Pancreas (tissue), 10 donors: ENCODE measurements at regions not wholly inside any gene's neighbourhood (a gene's known extent, or its start where the extent isn't known, plus 50 kb on each side); places are given as distances from the start of the nearest gene placed in this dataset.

Experiments used
- ATAC-seq, 4 donors: fragments of 200-7000 bp; cut with Tn5 transposase; one replicate each; pipeline versions ENCODE4 v1.8.0 to v1.9.1; 2020; ENCODE audit warnings: mild to moderate bottlenecking in 4 of 4, moderate library complexity in 4 of 4
- DNase-seq, 6 donors: peaks; one replicate each; pipeline ENCODE4 v3.0.0-alpha.2; 2020
- FAIRE-seq: peaks from 2 replicates; lab custom pipeline; 2012; peaks lifted over from hg19 to GRCh38; lab: Jason Lieb, UNC
- H3K27ac ChIP-seq, 4 donors: fragments of 200-600 bp; sonication (generic); 1 replicate in 3 of 4; 2 replicates in 1 of 4; pipeline versions ENCODE4 v1.5.0 to v1.8.0; 2020
- H3K27me3 ChIP-seq, 4 donors: fragments of 200-600 bp; one replicate each; pipeline ENCODE4 v1.8.0; 2021
- H3K36me3 ChIP-seq, 3 donors: fragments of 200-600 bp; sonication (generic) in 1 of 3; one replicate each; pipeline versions ENCODE4 v1.5.0 to v1.8.0; 2020 to 2021
- H3K4me1 ChIP-seq, 3 donors: fragments of 200-600 bp; one replicate each; pipeline ENCODE4 v1.8.0; 2021
- H3K4me3 ChIP-seq, 4 donors: fragments of 200-600 bp; sonication (generic) in 2 of 4; one replicate each; pipeline versions ENCODE4 v1.5.0 to v1.8.0; 2020 to 2021
- H3K9me3 ChIP-seq, 4 donors: fragments of 200-600 bp; one replicate each; pipeline ENCODE4 v1.8.0; 2021
- CTCF ChIP-seq, 4 donors: fragments of 200-600 bp; sonication (generic) in 3 of 4; IDR thresholded peaks; one replicate each; pipeline versions ENCODE4 v1.5.0 to v1.8.0; 2021; ENCODE audit warnings: antibody characterized with exemption in 4 of 4
- WGBS, 2 donors: extraction: QIAGEN DNeasy Blood & Tissue Kit; methylation state at CpG; one replicate each; pipeline ENCODE4 v1.1.7; 2013; 5-methylcytosine and 5-hydroxymethylcytosine counted together
- intact Hi-C, 3 donors: fragments of 100-400 bp; cut with DNase I; formaldehyde crosslinking; loops; one replicate each; pipeline versions ENCODE4 v1.11.1 to v1.14.2; 2022
- donor health status: healthy with polysubstance abuse.
- donor health status: DM: no; HTN: no; CAD: no; lungs with moderate emphysema.
- donor health status: DM: no; HTN: no; CAD: no.
- donor health status: control.
- donor health status: control.
- donor health status: Bipolar disorder and iron deficiency.
- donor health status: DM: yes; HTN: yes; CAD: no.
- donor health status: DM: no; HTN: no; CAD: no.
- donor health status: DM: no; HTN: no; CAD: no.
- donor health status: DM: yes; HTN: yes; CAD: no.

- FAIRE-seq, result no peak
- no peaks in the 10 kb centered on the region for H3K27me3 ChIP-seq
- no peak for ATAC-seq
- intact Hi-C loops, result no loop called here
- H3K4me3 ChIP-seq, result no peak overlapping the region
- no peak for DNase-seq
- no peaks in the 10 kb centered on the region for H3K9me3 ChIP-seq
- H3K27ac ChIP-seq, result no peak overlapping the region
- no peak for TF ChIP-seq CTCF (IDR thresholded peaks at IDR 0.05)
- no peaks in the 10 kb centered on the region for H3K36me3 ChIP-seq
- H3K4me1 ChIP-seq, result no peaks in the 10 kb centered on the region
Measured at GRCh38 chr6:50202766-50203165, 153.0 kb upstream of the DEFB112 start.

GRCh38 chr6:50211582-50211981, 161.9 kb upstream of the DEFB112 start:
- ATAC-seq (no peak), FAIRE-seq (no peak), DNase-seq (no peak)
- Histone ChIP-seq H3K4me3 (no peak overlapping the region), H3K27ac (no peak overlapping the region), H3K4me1 (no peaks in the 10 kb centered on the region), H3K9me3 (no peaks in the 10 kb centered on the region), H3K27me3 (no peaks in the 10 kb centered on the region), H3K36me3 (no peaks in the 10 kb centered on the region)
- 84 to 89% methylated on average over 1 of the region's 1 CpG for WGBS, 2 donors
- intact Hi-C loops, result no loop called here
- no peak for TF ChIP-seq CTCF (IDR thresholded peaks at IDR 0.05)

GRCh38 chr6:50213146-50213545, 163.4 kb upstream of the DEFB112 start:
- no peak overlapping the region for H3K4me3 ChIP-seq
- H3K27ac ChIP-seq, result no peak overlapping the region
- WGBS, 2 donors, result 6 to 11% methylated on average over 1 of the region's 1 CpG
- TF ChIP-seq CTCF (IDR thresholded peaks at IDR 0.05), result no peak
- no peaks in the 10 kb centered on the region for H3K9me3 ChIP-seq
- intact Hi-C loops, result no loop called here
- no peaks in the 10 kb centered on the region for H3K27me3 ChIP-seq
- no peak for ATAC-seq
- no peak for FAIRE-seq
- H3K4me1 ChIP-seq, result no peaks in the 10 kb centered on the region
- no peak for DNase-seq
- H3K36me3 ChIP-seq, result no peaks in the 10 kb centered on the region

- H3K27me3 ChIP-seq, result no peaks in the 10 kb centered on the region
- FAIRE-seq (no peak), DNase-seq (no peak), ATAC-seq (no peak)
- H3K9me3 ChIP-seq, result no peaks in the 10 kb centered on the region
- intact Hi-C loops, result no loop called here
- H3K4me3 ChIP-seq, result no peak overlapping the region
- no peaks in the 10 kb centered on the region for H3K4me1 ChIP-seq
- H3K27ac ChIP-seq, result no peak overlapping the region
- TF ChIP-seq CTCF (IDR thresholded peaks at IDR 0.05), result no peak
- H3K36me3 ChIP-seq, result no peaks in the 10 kb centered on the region
- WGBS, 2 donors, result 32 to 35% methylated on average over 2 of the region's 2 CpGs
Measured at GRCh38 chr6:50214937-50215336, 165.2 kb upstream of the DEFB112 start.

- H3K36me3 ChIP-seq, result no peaks in the 10 kb centered on the region
- no peak for ATAC-seq
Measured at GRCh38 chr6:50217841-50218240, 168.1 kb upstream of the DEFB112 start.

More at GRCh38 chr6:50217841-50218240, 168.1 kb upstream of the DEFB112 start:
- no peak for TF ChIP-seq CTCF (IDR thresholded peaks at IDR 0.05)
- DNase-seq, result no peak
- H3K27me3 ChIP-seq, result no peaks in the 10 kb centered on the region
- H3K4me1 ChIP-seq, result no peaks in the 10 kb centered on the region
- no peak overlapping the region for H3K4me3 ChIP-seq
- H3K9me3 ChIP-seq, result no peaks in the 10 kb centered on the region
- intact Hi-C loops, result no loop called here
- no peak overlapping the region for H3K27ac ChIP-seq
- no peak for FAIRE-seq
- 54 to 62% methylated on average over 3 of the region's 3 CpGs for WGBS, 2 donors
